Stimulated activated CD4-positive, alpha-beta T cell treated with anti-CD3 and anti-CD28 coated beads, Interleukin-15, amount 100 ng/mL, for 1 hour (primary cell): ENCODE measurements at regions not wholly inside any gene's neighbourhood (a gene's known extent, or its start where the extent isn't known, plus 50 kb on each side); places are given as distances from the start of the nearest gene placed in this dataset.
"Not testable (repeated sequence)": the region's sequence is repeated elsewhere in the genome, so short reads cannot be mapped to it uniquely, and the experiment has no call there.

Source experiments
- DNase-seq, 2 donors: peaks; one replicate each; pipeline ENCODE4 v3.0.0-alpha.2; 2020; ENCODE audit warnings: low read depth in 1 of 2, low spot score in 1 of 2

GRCh38 chr1:245031041-245031440 is 123.7 kb upstream of the KIF26B start:
- no peak for DNase-seq

- DNase-seq: no peak
These were observed 128.5 kb upstream of the KIF26B start for GRCh38 chr1:245026247-245026646.

DNA sequence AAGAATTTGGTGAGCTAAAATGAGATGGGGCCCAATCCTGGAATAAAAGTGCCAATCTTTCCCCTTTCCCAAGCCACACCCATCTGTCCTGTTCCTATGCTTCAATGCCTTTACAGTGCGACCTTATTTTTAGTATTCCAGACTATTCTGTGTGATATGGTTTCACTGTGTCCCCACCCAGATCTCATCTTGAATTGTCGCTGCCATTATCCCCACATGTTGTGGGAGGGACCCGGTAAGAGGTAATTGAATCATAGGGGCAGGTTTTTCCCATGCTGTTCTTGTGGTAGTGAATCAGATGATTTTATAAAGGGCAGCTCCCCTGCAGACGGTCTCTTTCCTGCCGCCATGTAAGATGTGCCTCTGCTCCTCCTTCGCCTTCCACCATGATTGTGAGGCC is 129.3 kb upstream of the KIF26B start:
- DNase-seq: no peak

DNA sequence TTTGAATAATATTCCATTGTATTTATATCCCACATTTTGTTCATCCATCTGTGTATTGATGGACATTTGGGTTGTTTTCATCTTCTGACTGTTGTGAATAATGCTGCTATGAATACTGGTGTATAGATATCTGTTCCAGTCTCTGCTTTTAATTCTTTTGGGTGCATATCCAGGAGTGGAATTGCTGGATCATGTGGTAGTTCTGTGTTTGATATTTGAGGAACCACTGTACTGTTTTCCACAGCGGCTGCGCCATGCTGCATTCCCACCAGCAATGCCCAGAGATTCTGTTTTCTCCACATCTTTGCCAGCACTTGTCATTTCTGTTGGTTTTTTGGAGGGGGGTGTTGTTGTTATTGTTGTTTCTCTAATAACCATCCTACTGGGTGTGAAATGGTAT is 131.6 kb upstream of the KIF26B start:
- DNase-seq: no peak

- DNase-seq: no peak
These were observed 134.8 kb upstream of the KIF26B start for GRCh38 chr1:245019910-245020486.

DNA sequence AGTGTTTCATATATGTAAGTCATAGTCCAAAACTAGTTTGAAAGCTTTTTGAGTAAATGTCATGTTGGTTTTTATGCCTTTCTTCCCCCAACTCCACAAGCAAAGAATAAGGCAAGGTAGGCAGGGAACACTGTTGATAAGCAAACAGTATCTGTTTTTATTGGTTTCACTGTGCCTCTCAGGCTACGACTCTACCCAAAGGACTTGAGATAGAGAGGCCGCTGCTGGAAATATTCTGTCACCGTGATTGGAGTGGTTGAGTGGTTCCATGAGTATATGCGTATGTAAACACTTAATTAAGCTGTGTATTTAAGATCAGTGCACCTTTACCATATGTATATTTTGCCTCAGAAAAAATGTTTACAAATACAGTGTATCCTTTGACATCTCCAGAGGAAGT is 138.1 kb upstream of the KIF26B start:
- no peak for DNase-seq

GRCh38 chr1:245015031-245015430 is 139.8 kb upstream of the KIF26B start:
- no peak for DNase-seq

GRCh38 chr1:245014247-245015029 is 140.3 kb upstream of the KIF26B start:
- DNase-seq: no peak

DNA sequence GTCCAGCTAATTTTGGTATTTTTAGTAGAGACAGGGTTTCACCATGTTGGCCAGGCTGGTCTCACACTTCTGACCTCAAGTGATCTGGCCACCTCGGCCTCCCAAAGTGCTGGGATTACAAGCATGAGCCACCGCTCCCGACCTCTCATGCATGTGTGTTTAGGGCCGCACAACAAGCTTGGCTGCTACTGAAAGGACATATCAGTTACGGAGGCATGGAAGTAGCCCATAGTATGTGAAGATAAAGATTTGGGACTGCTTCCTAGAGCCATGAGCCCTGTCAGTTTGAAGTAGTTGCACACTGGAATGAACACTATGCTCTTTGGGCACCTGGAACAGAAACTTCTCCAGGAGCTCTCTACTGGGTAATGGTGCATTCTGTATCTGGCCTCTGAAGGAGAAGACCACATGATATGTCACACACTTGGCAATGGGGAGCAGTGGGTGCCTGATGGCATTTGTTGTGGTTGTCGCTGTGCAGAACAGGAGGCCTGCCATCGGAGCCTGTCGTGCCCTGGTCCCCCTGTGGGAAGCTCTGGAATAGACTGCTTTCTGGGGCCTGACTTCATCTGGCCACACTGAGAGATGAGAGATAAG is 144.7 kb upstream of the KIF26B start:
- DNase-seq: no peak

DNA sequence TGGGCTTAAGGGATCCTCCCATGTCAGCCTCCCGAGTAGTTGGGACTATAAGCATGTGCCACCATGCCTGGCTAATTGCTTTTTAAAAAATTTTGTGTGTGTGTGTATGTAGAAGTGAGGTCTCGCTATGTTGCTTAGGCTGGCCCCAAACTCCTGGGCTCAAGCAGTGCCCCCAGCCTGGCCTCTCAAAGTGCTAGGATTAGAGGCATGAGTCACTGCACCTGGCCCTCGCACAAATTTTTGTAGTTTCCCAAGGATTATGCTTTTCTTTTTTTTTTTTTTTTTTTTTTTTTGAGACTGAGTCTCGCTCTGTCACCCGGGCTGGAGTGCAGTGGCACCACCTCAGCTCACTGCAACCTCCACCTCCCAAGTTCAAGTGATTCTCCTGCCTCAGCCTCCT is 144.4 kb upstream of the HNRNPU start:
- DNase-seq: no peak

- no peak for DNase-seq
These were observed 143.5 kb upstream of the HNRNPU start for GRCh38 chr1:245007852-245008251.

DNA sequence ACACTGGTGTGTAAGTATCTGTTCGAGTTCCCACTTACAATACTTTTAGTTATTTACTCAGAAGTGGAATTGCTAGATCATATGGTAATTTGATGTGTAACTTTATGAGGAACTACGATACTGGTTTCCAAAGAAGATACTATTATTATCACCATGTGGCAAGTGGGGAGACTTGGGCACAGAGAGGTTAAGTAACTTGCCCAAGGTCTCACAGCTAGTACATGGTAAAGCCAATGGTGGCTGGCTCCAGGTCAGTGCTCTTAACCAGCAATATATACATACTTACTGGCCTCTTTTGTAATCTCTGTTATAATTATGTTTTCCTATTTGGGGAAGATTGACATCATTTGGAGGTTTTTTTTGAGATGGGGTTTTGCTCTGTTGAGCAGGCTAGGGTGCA is 138.9 kb upstream of the HNRNPU start:
- DNase-seq: no peak

GRCh38 chr1:245001252-245001651 is 136.9 kb upstream of the HNRNPU start:
- DNase-seq: no peak

- no peak for DNase-seq
These were observed 136.5 kb upstream of the HNRNPU start for GRCh38 chr1:245000872-245001188.

DNA sequence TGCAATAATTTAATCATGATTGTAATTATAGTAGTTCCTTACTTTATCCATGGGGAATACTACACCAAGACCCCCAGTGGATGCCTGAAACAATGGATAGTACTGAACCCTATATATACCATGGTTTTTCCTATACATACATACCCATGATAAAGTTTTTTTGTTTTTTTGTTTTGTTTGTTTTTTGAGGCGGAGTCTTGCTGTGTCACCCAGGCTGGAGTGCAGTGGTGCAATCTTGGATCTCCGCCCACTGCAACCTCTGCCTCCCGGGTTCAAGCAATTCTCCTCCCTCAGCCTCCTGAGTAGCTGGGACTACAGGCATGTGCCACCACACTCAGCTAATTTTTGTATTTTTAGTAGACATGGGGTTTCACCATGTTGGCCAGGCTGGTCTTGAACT is 135.3 kb upstream of the HNRNPU start:
- DNase-seq: not testable (repeated sequence)

DNA sequence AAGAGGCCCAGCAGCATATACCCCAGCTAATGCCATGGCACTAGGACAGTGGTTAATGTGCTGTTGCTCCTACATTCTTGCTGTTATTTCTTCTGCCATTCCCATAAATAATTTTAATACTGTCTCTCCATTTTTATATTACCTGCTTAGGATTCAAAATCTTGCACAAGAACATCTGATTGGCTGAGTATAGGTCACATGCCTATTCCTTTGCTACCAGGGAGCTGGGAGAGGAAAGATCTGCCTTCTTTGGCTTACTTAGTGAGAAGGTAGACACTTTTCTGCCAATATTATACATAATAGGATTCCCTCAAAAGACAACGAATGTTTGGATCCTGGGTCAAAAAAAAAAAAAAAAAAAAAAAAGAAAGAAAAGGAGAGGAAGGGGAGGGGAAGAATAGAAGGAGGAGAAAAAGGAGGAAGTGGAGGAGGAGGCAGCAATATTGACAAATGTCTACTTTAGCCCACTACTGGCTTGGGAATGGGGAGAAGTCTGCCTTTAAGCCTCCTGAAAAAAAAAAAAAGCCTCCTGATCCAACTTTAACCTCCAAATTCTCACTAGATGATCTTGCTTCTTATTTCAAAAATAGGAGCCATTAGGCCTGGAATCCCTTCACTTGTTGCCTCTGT is 134.5 kb upstream of the HNRNPU start:
- no peak for DNase-seq

DNA sequence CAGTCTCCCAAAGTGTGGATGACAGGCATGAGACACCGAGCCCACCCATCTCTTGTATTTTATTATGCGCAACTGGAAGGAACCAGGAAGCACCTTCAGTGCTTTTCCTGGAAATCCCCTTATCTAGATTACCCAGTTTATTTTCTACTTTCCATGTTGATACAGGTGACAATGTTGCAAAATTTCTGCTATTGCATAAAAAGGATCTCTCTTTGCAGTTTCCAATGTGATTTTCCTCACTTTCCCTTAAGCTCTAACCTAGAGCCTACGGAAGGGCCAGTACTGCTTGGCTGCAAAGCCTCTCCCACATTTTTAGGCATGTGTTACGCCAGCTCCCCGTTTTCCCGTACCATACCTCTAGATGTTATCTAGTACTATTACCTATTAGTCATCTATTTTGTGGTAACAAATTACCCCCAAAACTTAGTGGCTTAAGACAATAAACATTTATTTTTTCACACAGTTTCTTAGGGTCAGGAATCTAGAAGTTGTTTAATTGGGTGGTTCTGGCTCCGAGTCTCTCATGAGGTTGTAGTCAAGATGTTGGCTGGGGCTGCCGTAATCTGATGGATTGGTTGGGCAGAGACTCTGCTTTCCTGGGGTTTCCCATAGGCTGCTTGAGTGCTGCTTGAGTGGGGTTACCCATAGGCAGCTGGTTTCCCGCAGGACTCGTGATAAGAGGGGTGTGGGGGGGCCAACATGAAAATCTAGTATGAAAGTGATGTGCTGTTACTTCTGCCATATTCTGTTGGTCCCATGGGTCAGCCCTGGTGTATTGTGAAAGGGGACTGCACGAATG is 131.5 kb upstream of the HNRNPU start:
- no peak for DNase-seq

DNA sequence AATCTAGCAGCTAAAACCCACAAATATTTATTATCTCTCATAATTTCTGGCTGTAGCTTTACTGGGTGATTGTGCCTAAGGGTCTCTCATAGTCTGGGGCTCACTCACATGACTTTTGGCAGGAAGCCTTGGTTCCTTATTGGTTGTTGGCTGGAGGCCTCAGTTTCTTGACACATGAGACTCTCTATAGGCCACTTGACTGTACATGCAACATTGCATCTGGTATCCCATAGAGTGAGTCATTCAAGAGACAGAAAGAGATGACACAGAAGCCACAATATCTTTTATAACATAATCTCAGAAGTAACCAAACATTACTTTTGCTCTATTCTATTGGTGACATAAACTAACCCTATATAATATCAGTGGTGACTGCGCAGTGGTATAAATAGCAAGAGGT is 128.5 kb upstream of the HNRNPU start:
- no peak for DNase-seq

GRCh38 chr1:244989813-244990212 is 125.5 kb upstream of the HNRNPU start:
- DNase-seq: no peak

GRCh38 chr1:244988521-244988920 is 124.2 kb upstream of the HNRNPU start:
- no peak for DNase-seq

- DNase-seq: no peak
These were observed 116.3 kb upstream of the HNRNPU start for GRCh38 chr1:244980605-244981004.

- DNase-seq: no peak
These were observed 110.2 kb upstream of the HNRNPU start for GRCh38 chr1:244974550-244974949.
